Lung (tissue), 11 donors: ENCODE measurements at regions not wholly inside any gene's neighbourhood (a gene's known extent, or its start where the extent isn't known, plus 50 kb on each side); places are given as distances from the start of the nearest gene placed in this dataset.
A peak's percentile ranks its signal among the peaks of the same experiment; 100 is the strongest.

Experiments
- ATAC-seq: fragments of 200-7000 bp; cut with Tn5 transposase; one replicate; pipeline ENCODE4 v1.9.1; 2020; ENCODE audit warnings: moderate number of reproducible peaks; ENCODE audit not compliant: insufficient read depth, low FRiP score
- DNase-seq, 3 donors: peaks; one replicate each; pipeline ENCODE4 v3.0.0-alpha.2; 2013 to 2017
- H3K27ac ChIP-seq, 2 donors: one replicate each; pipeline ENCODE4 v1.5.1; 2013; ENCODE audit warnings: mild to moderate bottlenecking in 2 of 2, moderate library complexity in 2 of 2, control low read depth in 1 of 2, inconsistent platforms in 1 of 2, low read depth in 1 of 2, low read length in 1 of 2
- H3K27me3 ChIP-seq, 3 donors: one replicate each; pipeline ENCODE4 v1.5.1; 2013; ENCODE audit warnings: low read length in 2 of 3; ENCODE audit not compliant: control insufficient read depth in 3 of 3, insufficient read depth in 3 of 3
- H3K36me3 ChIP-seq, 4 donors: one replicate each; pipeline ENCODE4 v1.5.1; 2013; ENCODE audit warnings: low read length in 4 of 4, mild to moderate bottlenecking in 1 of 4, moderate library complexity in 1 of 4; ENCODE audit not compliant: control insufficient read depth in 4 of 4, insufficient read depth in 4 of 4
- H3K4me1 ChIP-seq, 5 donors: one replicate each; pipeline ENCODE4 v1.5.1; 2013; ENCODE audit warnings: low read length in 5 of 5, mild to moderate bottlenecking in 2 of 5, moderate library complexity in 1 of 5; ENCODE audit not compliant: control insufficient read depth in 5 of 5, insufficient read depth in 5 of 5
- H3K4me3 ChIP-seq: one replicate; pipeline ENCODE4 v1.5.1; 2013; ENCODE audit warnings: mild to moderate bottlenecking, control low read depth, moderate library complexity
- H3K9ac ChIP-seq, 2 donors: one replicate each; pipeline ENCODE4 v1.5.1; 2013; ENCODE audit warnings: low read length in 2 of 2, control low read depth in 1 of 2; ENCODE audit not compliant: insufficient read depth in 1 of 2
- H3K9me3 ChIP-seq, 4 donors: one replicate each; pipeline ENCODE4 v1.5.1; 2013; ENCODE audit warnings: low read length in 3 of 4, mild to moderate bottlenecking in 1 of 4, moderate library complexity in 1 of 4; ENCODE audit not compliant: control insufficient read depth in 4 of 4, insufficient read depth in 3 of 4
- CTCF ChIP-seq: IDR thresholded peaks from 2 replicates; pipeline ENCODE4 v1.5.1; 2012; ENCODE audit warnings: mild to moderate bottlenecking; ENCODE audit errors: control extremely low read depth, extremely low read depth
- WGBS, 2 donors: extraction: QIAGEN DNeasy Blood & Tissue Kit; methylation state at CpG; one replicate each; pipeline ENCODE4 v1.1.7; 2013; 5-methylcytosine and 5-hydroxymethylcytosine counted together
- donor health status: control.
- donor health status: control.
- donor health status: Bipolar disorder and iron deficiency.
- donor health status: healthy.
- donor health status: DM: yes; HTN: yes; CAD: no.

GRCh38 chr1:94731891-94732290 lies 88.3 kb upstream of the SLC44A3 start:
- Histone ChIP-seq H3K27ac (no peak overlapping the region), H3K9ac (no peak overlapping the region), H3K4me3 (no peak overlapping the region), H3K4me1 (peaks cover 3 to 28% (median 12%) of the 10 kb centered on the region in 5 donors), H3K9me3 (no peaks in the 10 kb centered on the region), H3K27me3 (no peaks in the 10 kb centered on the region), H3K36me3 (no peaks in the 10 kb centered on the region)
- no peak for TF ChIP-seq CTCF
- DNase-seq (no peak), ATAC-seq (no peak)
- 80 to 94% methylated on average over 1 of the region's 1 CpG for WGBS, 2 donors

- H3K27ac ChIP-seq = no peak overlapping the region
- no peak overlapping the region for H3K9ac ChIP-seq
- WGBS, 2 donors = 73 to 77% methylated on average over 3 of the region's 3 CpGs
- H3K36me3 ChIP-seq = no peaks in the 10 kb centered on the region
- peaks cover 3 to 28% (median 12%) of the 10 kb centered on the region in 5 donors for H3K4me1 ChIP-seq
- no peaks in the 10 kb centered on the region for H3K9me3 ChIP-seq
- no peak for ATAC-seq
- TF ChIP-seq CTCF = no peak
- no peaks in the 10 kb centered on the region for H3K27me3 ChIP-seq
- no peak overlapping the region for H3K4me3 ChIP-seq
- DNase-seq = no peak
These were observed 89.7 kb upstream of the SLC44A3 start for GRCh38 chr1:94730450-94730849.

- 44 to 63% methylated on average over 1 of the region's 1 CpG for WGBS, 2 donors
- TF ChIP-seq CTCF = no peak
- no peaks in the 10 kb centered on the region for H3K9me3 ChIP-seq
- DNase-seq = peak in 2 of 3 donors; percentile 70 to 85
- peak; percentile 67 for ATAC-seq
- no peak overlapping the region for H3K4me3 ChIP-seq
- H3K27me3 ChIP-seq = no peaks in the 10 kb centered on the region
- H3K27ac ChIP-seq = no peak overlapping the region
- H3K36me3 ChIP-seq = no peaks in the 10 kb centered on the region
- no peak overlapping the region for H3K9ac ChIP-seq
- peaks cover 0 to 23% (median 8%) of the 10 kb centered on the region in 5 donors for H3K4me1 ChIP-seq
These were observed 90.9 kb upstream of the SLC44A3 start for GRCh38 chr1:94729267-94729666.
